IMR-90 (cell line): ENCODE measurements at regions not wholly inside any gene's neighbourhood (a gene's known extent, or its start where the extent isn't known, plus 50 kb on each side); places are given as distances from the start of the nearest gene placed in this dataset.

Experiments used
- ATAC-seq: fragments of 200-7000 bp; cut with Tn5 transposase; 2 replicates; pipeline ENCODE4 v1.9.1; 2020; ENCODE audit warnings: low read depth, mild to moderate bottlenecking, moderate library complexity
- BruUV-seq: library from RNA; stranded (reverse); fragments of 400-500 nt; replicated peaks from 2 replicates; lab custom pipeline; 2021; lab: Mats Ljungman, UMichigan
- CTCF ChIA-PET: fragments of 300-600 bp; formaldehyde crosslinking; extraction: SDS; loops from one replicate; lab custom pipeline; 2021; ENCODE audit warnings: antibody characterized with exemption; lab: Yijun Ruan, JAX
- POLR2A ChIA-PET: fragments of 300-600 bp; sonication (Branson Sonifier 250); formaldehyde crosslinking; loops from one replicate; lab custom pipeline; 2022; ENCODE audit warnings: antibody characterized with exemption; ENCODE audit not compliant: unreplicated experiment; lab: Charles Lee
- DNase-seq: peaks from one replicate; pipeline ENCODE4 v3.0.0; 2013
- H2AFZ ChIP-seq: replicated peaks from 2 replicates; pipeline ENCODE3; 2013; ENCODE audit warnings: low read length, mild to moderate bottlenecking; ENCODE audit not compliant: poor library complexity
- H2AK5ac ChIP-seq: 2 replicates; pipeline ENCODE4 v1.6.1; 2013; ENCODE audit warnings: low read depth, low read length, inconsistent platforms
- H2AK9ac ChIP-seq: replicated peaks from 2 replicates; pipeline ENCODE3; 2013; ENCODE audit warnings: mild to moderate bottlenecking, low read depth, low read length, moderate library complexity; ENCODE audit not compliant: poor library complexity
- H2BK120ac ChIP-seq: 2 replicates; pipeline ENCODE4 v1.6.1; 2013; ENCODE audit warnings: low read depth, low read length, inconsistent platforms
- H2BK15ac ChIP-seq: 3 replicates; pipeline ENCODE4 v1.6.1; 2013; ENCODE audit warnings: low read depth, low read length, inconsistent platforms
- H2BK20ac ChIP-seq: 2 replicates; pipeline ENCODE4 v1.6.1; 2013; ENCODE audit warnings: low read depth, mild to moderate bottlenecking, inconsistent platforms, low read length, moderate library complexity
- H2BK5ac ChIP-seq: 2 replicates; pipeline ENCODE4 v1.6.1; 2013; ENCODE audit warnings: mild to moderate bottlenecking, low read depth, low read length, inconsistent platforms; ENCODE audit not compliant: poor library complexity, severe bottlenecking
- H3K14ac ChIP-seq: replicated peaks from 2 replicates; pipeline ENCODE4 v1.6.1; 2013; ENCODE audit warnings: low read depth, low read length, inconsistent platforms
- H3K18ac ChIP-seq: 2 replicates; pipeline ENCODE4 v1.6.1; 2013; ENCODE audit warnings: low read depth, low read length, control low read depth
- H3K23ac ChIP-seq: 2 replicates; pipeline ENCODE4 v1.6.1; 2013; ENCODE audit warnings: low read depth, low read length, inconsistent platforms
- H3K27ac ChIP-seq: 2 replicates; pipeline ENCODE4 v1.5.1; 2013; ENCODE audit warnings: mild to moderate bottlenecking, control low read depth, low read length; ENCODE audit not compliant: insufficient read depth
- H3K27me3 ChIP-seq: 2 replicates; pipeline ENCODE4 v1.6.1; 2013; ENCODE audit warnings: low read length; ENCODE audit not compliant: control insufficient read depth, insufficient read depth
- H3K36me3 ChIP-seq: 2 replicates; pipeline ENCODE4 v1.6.1; 2013; ENCODE audit warnings: low read length, mixed read lengths; ENCODE audit not compliant: control insufficient read depth, insufficient read depth
- H3K4ac ChIP-seq: 2 replicates; pipeline ENCODE4 v1.6.1; 2013; ENCODE audit warnings: low read depth, low read length, inconsistent platforms
- H3K4me1 ChIP-seq: 2 replicates; pipeline ENCODE4 v1.6.1; 2013; ENCODE audit warnings: low read length, mixed read lengths; ENCODE audit not compliant: control insufficient read depth, insufficient read depth
- H3K4me2 ChIP-seq: 2 replicates; pipeline ENCODE4 v1.6.1; 2013; ENCODE audit warnings: low read depth, mild to moderate bottlenecking, control low read depth, low read length, moderate library complexity
- H3K4me3 ChIP-seq: 2 replicates; pipeline ENCODE4 v1.5.1; 2013; ENCODE audit warnings: low read depth, mild to moderate bottlenecking, control low read depth, low read length, moderate library complexity; ENCODE audit not compliant: insufficient read depth
- H3K56ac ChIP-seq: 2 replicates; pipeline ENCODE4 v1.6.1; 2013; ENCODE audit warnings: low read length, inconsistent platforms; ENCODE audit not compliant: insufficient read depth; ENCODE audit errors: extremely low read depth
- H3K79me1 ChIP-seq, 2 experiments: 2 replicates each; pipeline ENCODE4 v1.6.1; 2013; ENCODE audit warnings: low read length in 2 of 2, inconsistent platforms in 1 of 2, low read depth in 1 of 2
- H3K9ac ChIP-seq: 2 replicates; pipeline ENCODE4 v1.6.1; 2013; ENCODE audit warnings: low read depth, low read length, control low read depth
- H3K9me1 ChIP-seq: 2 replicates; pipeline ENCODE4 v1.6.1; 2013; ENCODE audit warnings: low read length, inconsistent platforms; ENCODE audit not compliant: insufficient read depth
- H3K9me3 ChIP-seq: 2 replicates; pipeline ENCODE4 v1.6.1; 2013; ENCODE audit warnings: low read length; ENCODE audit not compliant: control insufficient read depth, insufficient read depth
- H4K20me1 ChIP-seq: 2 replicates; pipeline ENCODE4 v1.6.1; 2013; ENCODE audit warnings: low read length, inconsistent platforms; ENCODE audit not compliant: insufficient read depth
- H4K5ac ChIP-seq: 2 replicates; pipeline ENCODE4 v1.6.1; 2013; ENCODE audit warnings: mild to moderate bottlenecking, low read depth, low read length, control low read depth
- H4K8ac ChIP-seq, 2 experiments: 2 replicates each; pipeline ENCODE4 v1.6.1; 2013; ENCODE audit warnings: low read depth in 2 of 2, low read length in 2 of 2, control low read depth in 1 of 2, inconsistent platforms in 1 of 2
- H4K91ac ChIP-seq: 2 replicates; pipeline ENCODE4 v1.6.1; 2013; ENCODE audit warnings: low read depth, low read length, inconsistent platforms; ENCODE audit not compliant: insufficient read depth
- BHLHE40 ChIP-seq: fragments of 150-350 bp; IDR thresholded peaks from 2 replicates; pipeline ENCODE4 v1.6.1; 2016; ENCODE audit warnings: mild to moderate bottlenecking, low read depth, low read length
- CEBPB ChIP-seq: IDR thresholded peaks from 2 replicates; pipeline ENCODE4 v1.6.1; 2012; ENCODE audit warnings: low read depth, low read length, improper control_type of control experiment
- MAFK ChIP-seq: IDR thresholded peaks from 2 replicates; pipeline ENCODE4 v1.6.1; 2012; ENCODE audit warnings: low read depth, low read length, improper control_type of control experiment
- MAZ ChIP-seq: IDR thresholded peaks from 2 replicates; pipeline ENCODE4 v1.6.1; 2012; ENCODE audit warnings: low read depth, mild to moderate bottlenecking, low read length, improper control_type of control experiment, moderate library complexity, borderline replicate concordance
- MXI1 ChIP-seq: IDR thresholded peaks from 2 replicates; pipeline ENCODE4 v1.6.1; 2012; ENCODE audit warnings: low read depth, mild to moderate bottlenecking, low read length, moderate library complexity, borderline replicate concordance
- NFE2L2 ChIP-seq: fragments of 150-350 bp; IDR thresholded peaks from 2 replicates; pipeline ENCODE4 v1.6.1; 2016; ENCODE audit warnings: low read depth, mild to moderate bottlenecking, low read length
- POLR2A ChIP-seq: IDR thresholded peaks from 2 replicates; pipeline ENCODE4 v1.6.1; 2012; ENCODE audit warnings: mild to moderate bottlenecking, low read depth, low read length
- RAD21 ChIP-seq: IDR thresholded peaks from 2 replicates; pipeline ENCODE4 v1.6.1; 2012; ENCODE audit warnings: low read length, improper control_type of control experiment
- RCOR1 ChIP-seq: IDR thresholded peaks from 2 replicates; pipeline ENCODE4 v1.6.1; 2012; ENCODE audit warnings: mild to moderate bottlenecking, low read length, improper control_type of control experiment; ENCODE audit not compliant: insufficient replicate concordance
- RFX5 ChIP-seq: IDR thresholded peaks from 2 replicates; pipeline ENCODE4 v1.8.0; 2012; ENCODE audit warnings: low read depth, mild to moderate bottlenecking, low read length, moderate library complexity
- SMC3 ChIP-seq: fragments of 150-350 bp; IDR thresholded peaks from 2 replicates; pipeline ENCODE4 v1.6.1; 2016; ENCODE audit warnings: low read depth, mild to moderate bottlenecking, antibody characterized with exemption, low read length, moderate library complexity
- WGBS, 2 experiments: methylation state at CpG; one replicate each; pipeline versions ENCODE4 v1.1.5 to v1.1.7; 2013; ENCODE audit warnings: missing lambda C conversion rate in 2 of 2; ENCODE audit not compliant: insufficient read length in 1 of 2; ENCODE audit errors: extremely low coverage in 2 of 2; 5-methylcytosine and 5-hydroxymethylcytosine counted together
- dilution Hi-C: fragments of 300-500 bp; cut with HindIII; formaldehyde crosslinking; loops from one replicate; pipeline ENCODE4 v1.14.3; 2018; ENCODE audit warnings: low sequenced_read_pairs; ENCODE audit not compliant: unreplicated experiment
- in situ Hi-C: fragments of 300-500 bp; cut with MboI; formaldehyde crosslinking; loops from 3 replicates; pipeline ENCODE4 v1.14.3; 2019; ENCODE audit warnings: low sequenced_read_pairs, inconsistent platforms, mixed read lengths
- intact Hi-C: fragments of 100-400 bp; cut with micrococcal nuclease; formaldehyde crosslinking; loops from 2 replicates; pipeline ENCODE4 v1.10.0; 2022
- TF ChIP-seq, protein P1 (sequence below): conservative IDR thresholded peaks from 2 replicates; pipeline ENCODE4 v1.5.1; 2012; ENCODE audit warnings: mild to moderate bottlenecking, low read depth, low read length, improper control_type of control experiment

DNA sequence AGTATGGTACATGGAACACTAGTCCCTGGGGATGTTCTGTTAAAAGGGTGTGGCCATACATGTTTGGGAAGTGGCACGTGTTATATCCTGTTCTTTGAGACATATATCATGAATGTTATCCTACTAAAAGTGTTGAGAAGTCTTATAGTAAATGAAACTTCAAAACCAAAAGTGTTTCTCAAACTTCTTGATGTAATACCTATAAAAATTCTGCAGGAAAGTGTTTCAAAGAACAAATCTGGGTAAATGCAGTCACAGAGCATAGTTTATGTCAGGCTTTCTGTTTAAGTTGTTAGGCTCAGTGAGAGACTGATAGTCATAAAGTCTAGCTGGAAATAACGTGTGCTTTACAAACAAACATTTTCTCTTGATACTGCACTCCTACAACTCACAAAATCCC lies 273.7 kb downstream of the KIF20B start:
- Histone ChIP-seq H3K14ac (no peak overlapping the region), H3K79me1 (no peaks in the 10 kb centered on the region), H2BK15ac (no peak overlapping the region), H3K4me1 (no peaks in the 10 kb centered on the region), H2BK20ac (no peak overlapping the region), H2AK9ac (no peak overlapping the region), H3K56ac (no peak overlapping the region), H3K4ac (no peak overlapping the region), H2AFZ (no peak overlapping the region), H4K5ac (no peak overlapping the region), H3K27ac (no peak overlapping the region), H2AK5ac (no peak overlapping the region), H4K8ac (no peak overlapping the region), H3K4me2 (no peak overlapping the region), H3K9me3 (no peaks in the 10 kb centered on the region), H3K9me1 (no peaks in the 10 kb centered on the region), H3K36me3 (no peaks in the 10 kb centered on the region), H4K91ac (no peak overlapping the region), H3K27me3 (no peaks in the 10 kb centered on the region; the same call in 1 of the 2 replicates), H3K4me3 (no peak overlapping the region), H4K20me1 (no peaks in the 10 kb centered on the region), H2BK5ac (no peak overlapping the region), H3K9ac (no peak overlapping the region), H3K18ac (no peak overlapping the region), H3K23ac (no peak overlapping the region), H2BK120ac (no peak overlapping the region)
- CTCF ChIA-PET = no interaction called here
- no peak for ATAC-seq
- no peak for DNase-seq
- intact Hi-C loops = no loop called here
- no CpG with 5 or more reads among the region's 2 CpGs for WGBS, 2 experiments
- in situ Hi-C loops = no loop called here
- TF ChIP-seq CEBPB = no peak
- no peak for TF ChIP-seq POLR2A
- no peak for TF ChIP-seq BHLHE40
- TF ChIP-seq, protein P1, sequence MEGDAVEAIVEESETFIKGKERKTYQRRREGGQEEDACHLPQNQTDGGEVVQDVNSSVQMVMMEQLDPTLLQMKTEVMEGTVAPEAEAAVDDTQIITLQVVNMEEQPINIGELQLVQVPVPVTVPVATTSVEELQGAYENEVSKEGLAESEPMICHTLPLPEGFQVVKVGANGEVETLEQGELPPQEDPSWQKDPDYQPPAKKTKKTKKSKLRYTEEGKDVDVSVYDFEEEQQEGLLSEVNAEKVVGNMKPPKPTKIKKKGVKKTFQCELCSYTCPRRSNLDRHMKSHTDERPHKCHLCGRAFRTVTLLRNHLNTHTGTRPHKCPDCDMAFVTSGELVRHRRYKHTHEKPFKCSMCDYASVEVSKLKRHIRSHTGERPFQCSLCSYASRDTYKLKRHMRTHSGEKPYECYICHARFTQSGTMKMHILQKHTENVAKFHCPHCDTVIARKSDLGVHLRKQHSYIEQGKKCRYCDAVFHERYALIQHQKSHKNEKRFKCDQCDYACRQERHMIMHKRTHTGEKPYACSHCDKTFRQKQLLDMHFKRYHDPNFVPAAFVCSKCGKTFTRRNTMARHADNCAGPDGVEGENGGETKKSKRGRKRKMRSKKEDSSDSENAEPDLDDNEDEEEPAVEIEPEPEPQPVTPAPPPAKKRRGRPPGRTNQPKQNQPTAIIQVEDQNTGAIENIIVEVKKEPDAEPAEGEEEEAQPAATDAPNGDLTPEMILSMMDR = no peak
- TF ChIP-seq SMC3 = no peak
- no peak for TF ChIP-seq RCOR1
- TF ChIP-seq RFX5 = no peak
- TF ChIP-seq MAFK = no peak
- no peak for TF ChIP-seq NFE2L2
- TF ChIP-seq MAZ = no peak
- TF ChIP-seq RAD21 = no peak
- no peak for TF ChIP-seq MXI1
- POLR2A ChIA-PET = no interaction called here
- BruUV-seq = no TSS peak
- dilution Hi-C loops = no loop called here
